ENCODE measurements at regions not wholly inside any gene's neighbourhood (a gene's known extent, or its start where the extent isn't known, plus 50 kb on each side); places are given as distances from the start of the nearest gene placed in this dataset.
"Not testable (repeated sequence)": the region's sequence is repeated elsewhere in the genome, so short reads cannot be mapped to it uniquely, and the experiment has no call there.

- not testable (repeated sequence) for H3K9me3 ChIP-seq (ENCODE audit: control insufficient read depth in 2 of 2, insufficient read depth in 1 of 2, low read depth in 1 of 2, low read length in 1 of 2); H3K4me1 ChIP-seq (ENCODE audit: control insufficient read depth in 3 of 3, insufficient read depth in 2 of 3, low read depth in 1 of 3, low read length in 2 of 3); H3K27ac ChIP-seq (ENCODE audit: low read depth in 1 of 3, low read length in 2 of 3); H3K4me3 ChIP-seq (ENCODE audit: low read depth in 1 of 3, low read length in 3 of 3); DNase-seq; H3K36me3 ChIP-seq (ENCODE audit: control insufficient read depth in 3 of 3, insufficient read depth in 2 of 3, low read depth in 1 of 3, low read length in 3 of 3); FAIRE-seq; H3K27me3 ChIP-seq (ENCODE audit: control insufficient read depth in 3 of 3, insufficient read depth in 3 of 3, low read length in 3 of 3)
- WGBS, 3 donors: 43 to 72% (median 62%) methylated on average over 1 of the region's 1 CpG
Measured at GRCh38 chr10:46645110-46645509, 66.2 kb downstream of the SYT15 start.

GRCh38 chr10:46646132-46646531 is 67.2 kb downstream of the SYT15 start:
- not testable (repeated sequence) for H3K36me3 ChIP-seq (ENCODE audit: control insufficient read depth in 3 of 3, insufficient read depth in 2 of 3, low read depth in 1 of 3, low read length in 3 of 3); DNase-seq; H3K9me3 ChIP-seq (ENCODE audit: control insufficient read depth in 2 of 2, insufficient read depth in 1 of 2, low read depth in 1 of 2, low read length in 1 of 2); H3K4me3 ChIP-seq (ENCODE audit: low read depth in 1 of 3, low read length in 3 of 3); H3K4me1 ChIP-seq (ENCODE audit: control insufficient read depth in 3 of 3, insufficient read depth in 2 of 3, low read depth in 1 of 3, low read length in 2 of 3); FAIRE-seq; H3K27ac ChIP-seq (ENCODE audit: low read depth in 1 of 3, low read length in 2 of 3); H3K27me3 ChIP-seq (ENCODE audit: control insufficient read depth in 3 of 3, insufficient read depth in 3 of 3, low read length in 3 of 3)
- WGBS, 3 donors: 25 to 61% (median 28%) methylated on average over 2 to 3 of the region's 3 CpGs

DNA sequence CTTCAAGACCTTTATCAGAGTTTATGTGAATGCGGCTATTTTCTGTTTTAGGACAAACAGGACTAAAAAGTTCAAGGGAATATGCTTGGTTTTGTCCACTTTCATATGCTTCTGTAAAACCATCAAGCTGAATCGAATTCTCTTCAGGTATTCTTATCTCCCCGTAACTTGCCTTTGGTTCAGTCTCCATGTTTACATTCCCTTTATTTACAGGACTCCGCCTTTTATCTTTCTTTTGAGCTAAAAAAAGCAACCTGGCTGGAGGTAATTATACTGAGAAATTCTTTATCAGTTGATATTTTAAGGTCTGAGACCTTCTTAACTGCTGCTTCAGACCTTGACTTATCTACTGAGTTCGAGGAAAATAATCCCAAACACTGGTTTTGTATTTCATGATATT is 72.0 kb downstream of the SYT15 start:
- 20 to 53% (median 40%) methylated on average over 1 of the region's 5 CpGs for WGBS, 3 donors
- not testable (repeated sequence) for FAIRE-seq; H3K4me1 ChIP-seq (ENCODE audit: control insufficient read depth in 3 of 3, insufficient read depth in 2 of 3, low read depth in 1 of 3, low read length in 2 of 3); H3K9me3 ChIP-seq (ENCODE audit: control insufficient read depth in 2 of 2, insufficient read depth in 1 of 2, low read depth in 1 of 2, low read length in 1 of 2); DNase-seq; H3K27me3 ChIP-seq (ENCODE audit: control insufficient read depth in 3 of 3, insufficient read depth in 3 of 3, low read length in 3 of 3); H3K36me3 ChIP-seq (ENCODE audit: control insufficient read depth in 3 of 3, insufficient read depth in 2 of 3, low read depth in 1 of 3, low read length in 3 of 3); H3K27ac ChIP-seq (ENCODE audit: low read depth in 1 of 3, low read length in 2 of 3); H3K4me3 ChIP-seq (ENCODE audit: low read depth in 1 of 3, low read length in 3 of 3)

DNA sequence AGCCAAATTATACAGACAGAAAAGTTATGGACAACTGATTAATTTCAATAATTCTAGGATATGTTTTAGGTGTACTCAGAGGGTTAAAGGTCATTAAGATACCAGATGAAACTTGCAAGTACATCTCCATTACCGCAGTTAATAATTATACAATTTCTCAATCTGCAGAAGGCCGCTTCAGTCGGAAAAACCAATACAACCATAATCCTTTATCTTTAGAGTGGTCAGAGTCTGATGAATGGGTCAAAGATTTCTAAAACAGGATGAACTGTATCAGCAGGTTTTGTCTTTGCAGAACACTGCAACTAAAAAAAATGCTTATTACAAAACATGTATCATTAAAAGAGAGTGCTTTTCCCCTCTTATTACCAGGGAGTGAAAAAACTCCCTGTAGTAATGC is 78.5 kb downstream of the SYT15 start:
- not testable (repeated sequence) for H3K4me3 ChIP-seq (ENCODE audit: low read depth in 1 of 3, low read length in 3 of 3); H3K9me3 ChIP-seq (ENCODE audit: control insufficient read depth in 2 of 2, insufficient read depth in 1 of 2, low read depth in 1 of 2, low read length in 1 of 2); DNase-seq; H3K4me1 ChIP-seq (ENCODE audit: control insufficient read depth in 3 of 3, insufficient read depth in 2 of 3, low read depth in 1 of 3, low read length in 2 of 3); H3K27ac ChIP-seq (ENCODE audit: low read depth in 1 of 3, low read length in 2 of 3); H3K27me3 ChIP-seq (ENCODE audit: control insufficient read depth in 3 of 3, insufficient read depth in 3 of 3, low read length in 3 of 3); H3K36me3 ChIP-seq (ENCODE audit: control insufficient read depth in 3 of 3, insufficient read depth in 2 of 3, low read depth in 1 of 3, low read length in 3 of 3)
- WGBS, 3 donors: no CpG with 5 or more reads among the region's 3 CpGs
- peak; percentile 86 for FAIRE-seq

- not testable (repeated sequence) for H3K9me3 ChIP-seq (ENCODE audit: control insufficient read depth in 2 of 2, insufficient read depth in 1 of 2, low read depth in 1 of 2, low read length in 1 of 2); FAIRE-seq; DNase-seq; H3K27me3 ChIP-seq (ENCODE audit: control insufficient read depth in 3 of 3, insufficient read depth in 3 of 3, low read length in 3 of 3); H3K4me3 ChIP-seq (ENCODE audit: low read depth in 1 of 3, low read length in 3 of 3); H3K27ac ChIP-seq (ENCODE audit: low read depth in 1 of 3, low read length in 2 of 3); H3K36me3 ChIP-seq (ENCODE audit: control insufficient read depth in 3 of 3, insufficient read depth in 2 of 3, low read depth in 1 of 3, low read length in 3 of 3); H3K4me1 ChIP-seq (ENCODE audit: control insufficient read depth in 3 of 3, insufficient read depth in 2 of 3, low read depth in 1 of 3, low read length in 2 of 3)
- 18 to 35% (median 33%) methylated on average over 1 of the region's 8 CpGs for WGBS, 3 donors
Measured at GRCh38 chr10:46660027-46660834, 81.3 kb downstream of the SYT15 start.

DNA sequence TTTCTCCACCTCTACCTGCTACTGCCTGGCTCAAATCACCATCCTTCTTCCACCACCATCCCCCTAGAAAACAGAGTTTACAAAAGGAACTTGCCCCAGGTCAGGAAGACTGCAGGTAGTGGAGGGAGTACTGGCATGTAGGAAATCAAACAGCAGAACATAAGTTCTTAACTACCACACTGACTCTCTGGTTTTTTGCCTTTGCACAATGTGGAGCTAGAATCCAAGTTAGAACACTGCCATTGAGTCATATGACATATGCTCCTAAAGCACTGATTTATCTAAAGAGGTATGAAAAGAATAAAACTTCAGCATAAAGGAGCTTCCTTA is 81.9 kb downstream of the SYT15 start:
- H3K27ac ChIP-seq (ENCODE audit: low read depth in 1 of 3, low read length in 2 of 3); FAIRE-seq; H3K9me3 ChIP-seq (ENCODE audit: control insufficient read depth in 2 of 2, insufficient read depth in 1 of 2, low read depth in 1 of 2, low read length in 1 of 2); H3K4me1 ChIP-seq (ENCODE audit: control insufficient read depth in 3 of 3, insufficient read depth in 2 of 3, low read depth in 1 of 3, low read length in 2 of 3); H3K36me3 ChIP-seq (ENCODE audit: control insufficient read depth in 3 of 3, insufficient read depth in 2 of 3, low read depth in 1 of 3, low read length in 3 of 3); H3K27me3 ChIP-seq (ENCODE audit: control insufficient read depth in 3 of 3, insufficient read depth in 3 of 3, low read length in 3 of 3); H3K4me3 ChIP-seq (ENCODE audit: low read depth in 1 of 3, low read length in 3 of 3); DNase-seq: not testable (repeated sequence)

GRCh38 chr10:46665536-46665935 is 86.6 kb downstream of the SYT15 start:
- not testable (repeated sequence) for H3K27me3 ChIP-seq (ENCODE audit: control insufficient read depth in 3 of 3, insufficient read depth in 3 of 3, low read length in 3 of 3)

GRCh38 chr10:46668357-46668997 is 89.5 kb downstream of the SYT15 start:
- H3K27ac ChIP-seq (ENCODE audit: low read depth in 1 of 3, low read length in 2 of 3); H3K9me3 ChIP-seq (ENCODE audit: control insufficient read depth in 2 of 2, insufficient read depth in 1 of 2, low read depth in 1 of 2, low read length in 1 of 2); H3K4me3 ChIP-seq (ENCODE audit: low read depth in 1 of 3, low read length in 3 of 3); H3K36me3 ChIP-seq (ENCODE audit: control insufficient read depth in 3 of 3, insufficient read depth in 2 of 3, low read depth in 1 of 3, low read length in 3 of 3); DNase-seq; FAIRE-seq; H3K4me1 ChIP-seq (ENCODE audit: control insufficient read depth in 3 of 3, insufficient read depth in 2 of 3, low read depth in 1 of 3, low read length in 2 of 3); H3K27me3 ChIP-seq (ENCODE audit: control insufficient read depth in 3 of 3, insufficient read depth in 3 of 3, low read length in 3 of 3): not testable (repeated sequence)
- 85 to 89% (median 86%) methylated on average over 5 to 6 of the region's 6 CpGs for WGBS, 3 donors

More at GRCh38 chr10:46665536-46665935, 86.6 kb downstream of the SYT15 start:
- H3K4me1 ChIP-seq (ENCODE audit: control insufficient read depth in 3 of 3, insufficient read depth in 2 of 3, low read depth in 1 of 3, low read length in 2 of 3); H3K27ac ChIP-seq (ENCODE audit: low read depth in 1 of 3, low read length in 2 of 3); H3K9me3 ChIP-seq (ENCODE audit: control insufficient read depth in 2 of 2, insufficient read depth in 1 of 2, low read depth in 1 of 2, low read length in 1 of 2); H3K4me3 ChIP-seq (ENCODE audit: low read depth in 1 of 3, low read length in 3 of 3); H3K36me3 ChIP-seq (ENCODE audit: control insufficient read depth in 3 of 3, insufficient read depth in 2 of 3, low read depth in 1 of 3, low read length in 3 of 3); FAIRE-seq; DNase-seq: not testable (repeated sequence)
- WGBS, 3 donors: 60 to 89% (median 69%) methylated on average over 1 of the region's 1 CpG
